HG03196 (cell line): ENCODE measurements at regions not wholly inside any gene's neighbourhood (a gene's known extent, or its start where the extent isn't known, plus 50 kb on each side); places are given as distances from the start of the nearest gene placed in this dataset.

Experiments used
- ATAC-seq: cut with Tn5 transposase; IDR thresholded peaks from one replicate; pipeline ENCODE4 v1.9.1; 2021; ENCODE audit not compliant: unreplicated experiment

DNA sequence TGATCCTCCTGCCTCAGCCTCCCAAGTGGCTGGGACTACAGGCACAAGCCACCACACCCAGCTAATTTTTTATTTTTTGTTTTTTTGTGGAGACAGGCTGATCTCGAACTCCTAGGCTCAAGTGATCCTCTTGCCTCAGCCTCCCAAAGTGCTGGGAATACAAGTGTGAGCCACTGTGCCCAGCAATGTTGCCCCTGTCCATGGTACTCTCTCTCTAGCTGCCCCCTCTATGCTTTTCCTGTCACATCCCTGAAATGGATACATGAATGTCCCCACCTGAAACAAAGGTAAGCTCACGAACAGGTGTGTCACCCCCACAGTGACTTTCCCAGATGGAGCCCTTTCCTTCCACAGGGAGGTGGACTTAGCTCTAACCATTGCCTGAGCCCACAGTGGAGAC is 141.1 kb upstream of the MGMT start:
- ATAC-seq = no peak

DNA sequence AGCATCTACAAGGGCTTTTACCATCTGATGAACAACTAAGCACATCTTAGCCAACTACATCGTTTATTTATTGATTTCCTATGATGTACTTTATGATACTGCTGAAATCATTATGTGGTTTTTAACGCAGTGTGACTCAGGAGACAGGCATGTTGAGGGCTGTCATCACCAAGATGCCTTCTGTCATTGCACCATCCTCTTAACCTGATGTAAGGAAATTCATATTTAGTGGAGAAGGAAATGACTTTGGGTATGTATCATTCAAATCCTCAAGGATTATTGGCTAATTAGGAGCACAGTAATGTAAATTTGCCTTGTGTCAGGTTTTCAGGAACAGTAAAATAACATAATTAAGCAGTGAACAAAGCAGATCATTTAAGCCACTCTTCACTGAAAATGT is 138.5 kb upstream of the MGMT start:
- no peak for ATAC-seq

DNA sequence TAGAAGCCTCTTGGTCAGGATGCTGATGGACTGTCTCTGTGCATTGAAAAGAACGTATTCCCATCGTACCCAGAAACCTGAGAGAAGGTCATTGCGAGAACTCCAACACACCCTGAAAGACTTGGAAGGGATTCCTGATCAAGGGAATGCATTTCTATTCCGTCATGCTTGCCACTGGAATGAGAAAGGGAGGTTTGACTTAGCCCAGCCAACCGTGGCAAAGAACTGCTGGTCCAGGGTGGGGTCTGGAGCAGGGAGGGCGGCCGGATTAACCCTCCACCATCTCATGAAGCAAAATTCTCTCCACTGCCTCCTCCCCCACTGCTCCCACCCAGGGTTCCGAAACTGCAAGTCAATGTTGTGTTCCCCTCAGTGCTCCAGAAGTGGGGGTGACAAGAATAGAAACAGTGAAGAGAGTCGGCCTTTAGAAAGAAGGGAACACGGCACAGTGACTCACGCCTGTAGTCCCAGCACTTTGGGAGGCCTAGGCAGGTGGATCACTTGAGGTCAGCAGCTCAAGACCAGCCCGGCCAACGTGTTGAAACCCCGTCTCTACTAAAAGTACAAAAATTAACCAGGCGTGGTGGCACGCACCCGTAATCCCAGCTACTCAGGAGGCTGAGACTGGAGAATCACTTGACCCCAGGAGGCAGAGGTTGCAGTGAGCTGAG is 137.5 kb upstream of the MGMT start:
- ATAC-seq = no peak

DNA sequence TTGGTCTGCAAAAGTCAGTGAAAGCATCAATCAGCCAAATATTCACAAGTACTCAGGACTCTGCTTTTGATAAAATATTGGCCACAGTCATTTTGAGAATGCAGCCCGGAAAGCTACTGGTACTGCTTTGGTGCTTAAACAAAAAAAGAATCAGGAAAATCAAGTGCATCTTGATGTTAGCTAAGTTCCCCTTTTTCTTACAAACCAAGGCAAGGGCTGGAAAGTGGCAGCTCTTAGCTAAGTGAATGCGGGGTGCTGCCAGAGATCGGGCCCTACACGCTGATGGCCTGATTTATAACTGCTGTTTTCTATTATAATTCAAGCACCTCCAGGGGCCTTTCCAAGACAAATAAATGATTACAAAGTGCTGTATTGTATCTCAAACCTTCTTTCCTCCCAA is 136.8 kb upstream of the MGMT start:
- ATAC-seq = no peak

DNA sequence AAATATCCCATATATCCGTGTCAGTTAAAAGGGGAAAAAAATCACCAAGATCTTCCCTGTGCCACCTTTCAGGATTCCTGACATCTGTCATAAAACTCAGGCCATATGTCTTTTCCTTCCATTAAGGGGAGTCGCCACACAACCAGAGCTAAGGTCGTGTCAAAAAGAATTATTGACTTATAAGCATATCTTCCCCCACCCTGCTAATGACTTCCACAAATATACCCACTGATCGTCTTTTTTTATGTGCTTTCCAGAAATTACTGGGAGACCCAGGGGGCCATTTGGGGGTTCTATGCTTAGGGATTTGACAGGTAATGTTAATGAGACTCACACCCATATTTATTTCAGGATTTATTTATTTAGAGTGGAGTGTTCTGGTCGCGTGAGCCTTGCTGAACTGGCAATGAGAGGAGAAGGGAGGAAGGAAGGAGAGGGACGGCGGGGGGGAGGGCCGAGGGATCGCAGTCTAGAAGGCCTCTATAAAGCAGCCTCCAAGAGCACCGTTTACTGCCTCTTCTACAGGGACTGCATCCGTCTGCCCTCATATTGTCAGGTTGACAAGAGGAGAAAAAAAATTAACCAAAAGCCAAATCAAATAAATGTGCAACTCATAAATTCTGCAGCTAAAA is 135.7 kb upstream of the MGMT start:
- ATAC-seq = no peak

DNA sequence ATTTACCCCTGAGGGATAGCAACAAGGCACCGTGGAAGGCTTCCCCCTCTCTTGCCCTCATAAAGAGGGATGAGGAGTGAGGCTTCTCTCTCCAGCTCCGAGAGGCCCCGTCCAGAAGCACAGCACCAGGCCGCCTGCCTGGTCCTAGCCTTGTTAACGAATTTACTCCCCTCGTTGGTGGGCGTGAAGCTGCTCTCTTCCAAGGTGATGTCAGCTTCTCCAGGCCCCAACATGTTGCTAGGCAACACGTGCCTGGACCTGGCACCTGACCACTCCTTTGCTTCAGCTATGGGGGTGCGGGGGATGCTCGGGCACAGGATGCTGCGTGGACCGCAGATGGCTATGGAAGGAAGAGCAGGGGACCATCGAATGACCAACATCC is 135.2 kb upstream of the MGMT start:
- no peak for ATAC-seq

DNA sequence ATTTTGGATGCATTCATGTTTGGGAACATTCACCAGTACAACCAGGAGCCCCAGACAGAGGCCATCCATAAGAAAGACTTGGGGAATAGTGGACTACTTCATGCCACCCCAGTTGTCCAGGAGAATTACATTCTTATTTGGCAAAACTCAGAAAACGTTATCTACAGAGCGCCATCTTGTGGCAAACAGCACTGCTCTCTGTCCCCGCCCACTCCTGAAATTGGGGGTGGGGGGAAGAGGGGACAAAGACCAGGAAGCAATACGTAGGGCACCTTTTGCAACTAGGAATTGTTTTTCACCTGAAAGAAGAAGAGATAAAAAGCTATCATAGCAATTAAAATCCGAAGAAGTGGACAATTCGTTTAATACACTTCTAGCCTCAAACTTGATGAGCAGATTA is 134.6 kb upstream of the MGMT start:
- ATAC-seq = no peak

DNA sequence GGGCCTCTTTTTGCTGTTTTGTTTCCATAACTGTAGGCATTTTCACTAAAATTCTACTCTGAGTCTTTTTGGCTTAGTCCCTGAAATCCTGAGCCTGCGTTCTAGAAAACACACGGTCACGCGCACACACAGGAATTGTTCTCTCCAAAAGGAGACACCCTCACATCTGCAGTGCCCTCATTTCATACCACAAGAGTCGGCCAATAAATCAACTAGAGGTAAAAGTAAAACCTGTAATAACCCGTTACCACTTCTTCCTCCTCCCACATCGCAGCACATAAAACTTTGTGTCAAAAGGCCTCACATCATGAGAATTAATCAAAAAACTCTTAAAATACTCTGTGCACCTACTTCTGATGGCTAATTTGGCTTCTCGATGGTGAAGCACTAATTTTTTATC is 133.3 kb upstream of the MGMT start:
- ATAC-seq = no peak

DNA sequence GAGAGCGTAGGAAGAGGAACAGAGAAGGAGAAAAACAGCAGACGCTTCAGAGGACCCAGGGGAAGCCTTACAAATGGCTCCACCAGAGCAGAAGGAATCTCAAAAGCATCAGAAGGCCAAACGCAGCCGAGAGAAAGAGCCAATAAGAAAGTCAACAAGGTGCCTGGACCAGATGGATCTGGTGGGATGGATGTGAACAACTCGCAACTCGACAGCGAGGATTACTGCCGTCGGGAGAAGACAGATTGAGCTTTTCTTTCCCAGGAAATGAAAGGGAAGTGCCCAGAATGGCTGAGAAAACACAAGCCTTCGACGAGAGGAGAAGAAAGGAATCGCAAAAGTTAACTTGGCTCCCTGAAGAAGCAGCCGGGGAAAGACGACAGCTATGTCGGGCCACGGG is 132.8 kb upstream of the MGMT start:
- ATAC-seq = no peak

DNA sequence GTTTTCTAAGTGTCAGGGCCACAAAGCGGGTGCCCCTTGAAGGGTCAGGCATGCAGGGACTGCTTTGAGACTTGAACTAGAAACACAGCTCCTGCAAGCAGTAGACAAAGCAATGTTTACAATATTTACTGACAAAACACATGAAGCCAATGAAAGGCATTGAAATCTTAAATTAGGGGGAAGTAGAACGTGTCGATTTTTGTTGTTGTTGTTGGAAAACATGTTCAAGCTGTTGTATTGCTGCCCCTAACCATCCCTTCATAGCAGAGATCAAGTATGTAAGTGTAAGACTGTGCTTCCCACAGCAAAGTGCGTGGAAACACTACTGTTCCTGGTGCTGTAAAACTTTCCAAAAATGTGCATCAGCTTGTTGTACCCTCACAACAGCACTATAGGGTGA is 131.6 kb upstream of the MGMT start:
- no peak for ATAC-seq

DNA sequence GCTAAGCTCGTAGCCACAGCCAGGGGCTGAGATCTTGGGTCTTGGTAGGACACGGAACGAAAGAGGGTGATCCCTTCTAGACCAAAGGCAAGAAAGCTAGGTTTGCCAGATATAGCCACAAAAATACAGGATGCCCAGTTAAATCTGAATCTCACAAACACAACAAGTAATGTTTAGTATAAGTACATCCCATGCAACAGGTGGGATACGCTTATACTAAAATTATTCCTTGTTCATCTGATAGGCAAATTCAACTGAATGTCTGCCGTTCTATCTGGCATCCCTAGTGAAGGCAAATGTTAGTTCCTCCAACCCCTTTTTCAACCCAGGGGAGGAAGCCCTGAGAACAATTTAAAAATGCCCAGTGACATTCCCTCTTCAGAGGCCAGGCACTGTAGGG is 131.1 kb upstream of the MGMT start:
- no peak for ATAC-seq

DNA sequence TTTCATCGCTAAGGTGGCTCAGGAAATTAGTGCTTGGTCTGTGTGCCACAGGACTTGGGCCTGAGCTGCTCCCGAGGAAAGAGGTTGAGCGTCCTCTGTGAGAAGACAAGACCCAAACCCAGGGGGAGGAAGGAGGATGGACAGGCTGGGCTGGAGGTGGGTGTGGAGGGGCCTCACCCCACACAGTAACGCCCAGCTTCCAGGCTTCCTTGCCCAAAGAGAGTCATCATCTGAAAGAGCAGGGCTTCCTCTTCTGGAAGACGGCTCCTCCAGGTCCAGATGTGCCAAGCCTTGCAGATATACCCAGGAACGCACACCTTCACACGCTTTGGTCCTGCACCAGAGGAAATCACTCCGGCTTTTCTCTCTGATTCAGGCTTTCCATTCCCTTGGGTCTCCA is 127.8 kb upstream of the MGMT start:
- ATAC-seq = no peak

DNA sequence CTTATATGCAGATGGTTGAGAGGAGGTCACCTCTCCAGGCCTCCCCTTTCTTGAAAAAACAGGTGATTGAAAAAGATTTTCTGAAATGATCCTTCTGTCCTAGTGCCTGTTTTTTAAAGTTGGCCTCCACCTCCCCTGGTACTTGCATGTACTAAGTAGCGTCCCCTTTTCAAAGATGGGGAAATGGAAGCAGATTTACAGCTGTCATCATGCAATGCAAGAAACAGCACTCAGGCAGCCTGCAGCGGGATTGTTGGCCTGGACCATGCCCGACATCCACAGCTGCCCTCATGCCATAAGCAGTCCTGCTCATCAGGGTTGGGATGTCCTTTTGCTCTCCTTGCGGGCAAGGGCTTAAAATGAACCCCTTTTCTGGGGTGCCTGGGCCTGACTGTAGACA is 127.2 kb upstream of the MGMT start:
- ATAC-seq = no peak

DNA sequence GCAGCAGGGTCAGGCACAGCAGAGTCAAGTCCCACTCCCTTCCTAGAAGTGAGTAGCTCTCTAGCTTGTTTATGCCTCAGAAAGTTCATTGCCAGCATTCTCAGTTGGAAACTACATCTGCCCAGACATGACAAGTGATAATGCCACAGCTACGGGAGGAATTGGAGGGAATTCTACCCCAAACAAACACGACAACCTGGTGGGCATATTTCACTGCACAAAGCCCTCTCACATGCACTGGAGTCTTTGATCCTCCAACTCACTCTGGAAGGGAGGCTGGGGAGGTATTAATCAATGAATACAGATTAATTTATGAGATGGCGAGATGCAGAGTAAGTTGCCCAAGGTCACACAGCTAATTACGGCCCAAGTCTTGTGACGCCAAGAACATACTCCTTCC is 126.0 kb upstream of the MGMT start:
- ATAC-seq = no peak

DNA sequence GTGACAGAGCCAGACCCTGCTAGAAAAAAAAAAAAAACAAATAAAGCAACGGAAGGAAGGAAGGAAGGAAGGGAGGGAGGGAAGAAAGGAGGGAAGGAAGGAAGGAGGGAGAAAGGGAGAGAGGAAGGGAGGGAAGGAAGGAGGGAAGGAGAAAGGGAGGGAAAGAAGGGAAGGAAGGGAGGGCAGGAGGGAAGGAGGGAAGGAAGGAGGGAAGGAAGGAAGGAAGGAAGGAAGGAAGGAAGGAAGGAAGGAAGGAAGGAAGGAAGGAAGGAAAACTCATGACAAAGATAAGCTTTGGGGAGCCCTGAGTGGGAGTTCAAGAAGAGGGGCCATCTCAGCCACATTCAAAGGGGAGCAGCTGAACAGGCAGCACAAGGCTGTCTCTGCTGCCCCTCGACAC is 124.7 kb upstream of the MGMT start:
- no peak for ATAC-seq

DNA sequence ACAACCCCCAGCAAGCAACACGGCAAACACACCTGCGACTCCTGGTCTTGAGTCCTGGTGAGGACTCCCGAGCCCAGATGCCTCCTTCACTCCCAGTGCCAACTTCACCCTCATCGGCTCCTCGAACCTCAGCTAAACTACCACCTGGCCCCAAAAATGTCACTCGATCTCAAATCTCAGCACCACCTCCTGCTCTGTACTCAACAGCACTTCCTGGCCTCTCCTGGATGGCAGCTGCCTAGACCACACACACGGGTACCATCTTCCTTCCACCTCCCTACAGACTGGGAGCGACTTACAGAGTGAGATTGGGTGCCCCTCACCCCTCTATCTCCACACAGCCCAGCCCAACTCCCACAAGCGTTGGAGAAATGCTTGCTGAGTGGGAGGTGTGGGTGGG is 123.9 kb upstream of the MGMT start:
- ATAC-seq = no peak

DNA sequence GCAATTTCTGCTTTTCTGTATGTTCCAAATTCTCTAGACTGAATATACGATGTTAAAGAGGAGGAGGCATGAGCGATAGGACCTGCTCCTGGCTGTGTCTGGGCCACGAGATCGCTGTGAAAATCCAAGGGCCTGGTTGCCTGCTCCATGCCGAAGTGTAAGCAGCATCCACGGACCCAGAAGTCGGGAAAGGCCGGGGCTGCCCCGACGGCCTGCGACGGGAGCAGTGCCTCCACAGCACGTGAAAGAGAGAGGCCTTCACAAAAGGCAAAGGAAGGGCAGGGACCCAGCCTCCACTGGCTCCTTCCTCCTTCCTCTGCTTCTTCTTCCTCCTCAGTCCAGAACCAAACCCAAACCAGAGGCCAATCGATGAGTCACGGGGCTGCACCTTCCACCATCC is 122.9 kb upstream of the MGMT start:
- no peak for ATAC-seq

DNA sequence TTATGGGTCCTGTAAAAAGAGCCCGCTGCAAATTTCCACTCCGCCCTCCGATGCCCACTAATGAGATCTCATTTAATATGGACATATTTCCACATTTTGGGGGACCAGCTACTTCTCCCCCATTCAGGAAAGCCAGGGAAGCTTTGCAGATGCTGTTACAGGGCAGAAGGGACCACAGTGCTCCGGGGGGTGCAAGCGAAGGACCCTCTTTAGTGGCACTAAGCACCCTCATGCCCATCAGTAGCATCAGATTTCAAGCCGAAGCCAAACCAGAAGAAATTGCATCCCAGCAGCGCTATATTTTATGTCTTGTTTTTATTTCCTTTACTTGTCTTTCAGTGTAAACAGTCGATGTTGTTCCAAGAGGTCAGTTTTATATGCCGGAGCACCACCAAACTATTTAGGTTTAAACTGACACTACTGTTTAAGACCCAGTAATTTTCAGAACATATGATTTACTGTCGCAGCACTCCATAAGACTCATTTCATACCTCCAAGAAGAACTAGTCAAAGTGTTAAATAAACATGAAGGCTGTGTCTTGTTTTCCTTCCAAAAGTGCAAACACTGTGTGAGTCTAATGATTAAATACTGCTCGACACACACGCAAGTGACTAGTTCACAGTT is 122.2 kb upstream of the MGMT start:
- no peak for ATAC-seq

DNA sequence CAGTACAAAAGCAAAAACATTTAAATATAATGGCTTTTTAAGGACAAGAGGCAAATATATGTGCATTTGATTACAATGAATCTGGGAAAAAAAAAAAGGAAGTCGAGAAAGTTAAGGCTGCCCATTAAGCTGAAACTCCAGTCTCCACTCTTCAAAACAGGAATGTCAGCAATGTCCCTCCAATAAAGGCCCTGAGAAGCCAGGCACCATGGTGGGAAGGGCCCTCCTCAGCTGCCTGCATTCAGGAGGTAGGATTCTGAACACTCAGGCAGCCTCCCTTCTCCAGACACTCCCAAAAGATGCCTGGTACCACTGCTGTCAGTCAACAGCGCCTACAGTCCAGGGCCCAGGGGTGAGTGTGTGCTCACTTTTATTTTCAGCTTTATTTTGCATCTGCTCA is 121.3 kb upstream of the MGMT start:
- no peak for ATAC-seq

DNA sequence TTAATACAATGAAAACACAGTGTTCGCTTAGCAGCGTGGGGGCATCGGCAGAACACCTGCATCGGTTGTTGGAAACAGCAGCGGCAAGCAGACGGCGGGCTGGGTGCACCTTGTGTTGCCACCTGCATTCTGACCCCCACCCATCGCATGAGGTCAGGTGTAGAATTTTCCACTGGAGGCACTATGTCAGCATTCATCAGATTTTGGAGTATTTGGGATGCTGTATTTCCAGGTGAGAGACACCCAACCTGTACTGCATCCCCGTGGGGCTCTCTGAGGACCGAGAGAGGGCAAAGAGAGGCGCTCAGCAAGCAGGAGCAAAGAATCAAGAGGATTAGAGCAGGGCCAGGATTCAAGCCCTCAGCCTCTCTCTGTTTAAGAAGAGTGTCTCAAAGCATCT is 116.4 kb upstream of the MGMT start:
- no peak for ATAC-seq

DNA sequence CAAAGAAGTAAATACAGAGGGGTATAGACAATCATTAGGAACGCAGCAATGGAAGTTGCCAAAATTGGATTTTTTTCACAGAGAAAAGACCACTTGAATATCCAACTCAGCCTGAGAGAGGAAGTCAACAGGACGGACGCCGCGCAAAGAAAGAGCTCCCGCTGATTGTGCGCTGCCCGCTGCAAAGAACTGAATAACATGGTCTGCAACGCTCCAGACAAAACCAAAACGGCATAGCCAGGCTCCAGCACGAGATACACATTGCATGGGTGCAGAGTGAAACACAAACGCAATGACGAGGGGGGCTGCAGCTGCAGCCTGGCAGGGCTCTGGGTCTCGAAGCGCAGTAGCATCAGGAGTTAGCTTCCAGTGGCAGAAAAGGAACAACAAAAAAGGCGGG is 113.9 kb upstream of the MGMT start:
- no peak for ATAC-seq

DNA sequence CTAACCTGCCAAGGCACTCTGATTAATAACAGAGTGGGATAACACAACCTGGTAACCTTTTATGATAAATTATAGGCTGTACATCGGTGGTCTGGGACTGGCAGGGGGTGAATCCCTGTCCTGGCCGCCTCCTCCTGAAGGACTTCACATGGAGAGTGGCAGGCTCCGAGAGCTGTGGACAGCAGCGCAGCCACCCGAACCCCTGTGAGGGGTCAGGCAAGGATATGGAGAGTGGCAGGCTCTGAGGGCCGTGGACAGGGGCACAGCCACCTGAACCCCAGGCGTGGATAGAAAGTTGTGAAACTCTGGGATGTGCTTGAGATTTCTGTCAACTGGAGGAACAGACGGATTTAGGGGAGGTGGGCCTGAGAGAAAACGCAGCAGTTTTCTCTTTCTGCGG is 107.0 kb upstream of the MGMT start:
- no peak for ATAC-seq
